ENCODE measurements at regions not wholly inside any gene's neighbourhood (a gene's known extent, or its start where the extent isn't known, plus 50 kb on each side); places are given as distances from the start of the nearest gene placed in this dataset.

DNA sequence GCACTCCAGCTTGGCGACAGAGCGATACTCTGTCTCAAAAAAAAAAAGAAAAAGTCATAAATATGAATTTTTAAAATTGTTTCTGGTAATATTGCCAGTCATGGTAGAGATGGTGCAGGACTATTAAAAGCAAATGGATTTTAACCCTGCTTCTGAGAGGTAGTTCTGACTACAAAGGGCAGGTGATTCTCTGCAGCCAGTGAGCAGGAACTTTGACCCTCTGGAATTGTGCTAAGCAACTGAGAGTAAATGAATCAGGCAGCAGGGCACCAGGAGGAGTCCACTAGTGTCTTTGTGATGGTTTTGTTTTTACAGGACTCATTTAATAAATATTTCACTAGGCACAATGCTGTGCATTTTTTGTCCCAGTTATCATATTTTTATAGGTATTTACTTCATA lies 781.2 kb downstream of the TLE4 start:
- TF ChIP-seq ZFP36 (IDR thresholded peaks at IDR 0.05; ENCODE audit: borderline replicate concordance, low read depth, low read length, partially characterized antibody) (no peak), EZH2 (conservative IDR thresholded peaks at IDR 0.05; ENCODE audit: low read depth, low read length) (no peak), ZNF260 (CRISPR knock-in tag; IDR thresholded peaks at IDR 0.05; ENCODE audit: borderline replicate concordance, low read depth) (no peak), POLR2A (IDR thresholded peaks at IDR 0.05; ENCODE audit: insufficient read depth in 1 of 2, low read depth in 2 of 2, low read length in 2 of 2) (no peak), YEATS4 (CRISPR knock-in tag; IDR thresholded peaks at IDR 0.05; ENCODE audit: borderline replicate concordance) (no peak)
- TF ChIP-seq, protein P1, sequence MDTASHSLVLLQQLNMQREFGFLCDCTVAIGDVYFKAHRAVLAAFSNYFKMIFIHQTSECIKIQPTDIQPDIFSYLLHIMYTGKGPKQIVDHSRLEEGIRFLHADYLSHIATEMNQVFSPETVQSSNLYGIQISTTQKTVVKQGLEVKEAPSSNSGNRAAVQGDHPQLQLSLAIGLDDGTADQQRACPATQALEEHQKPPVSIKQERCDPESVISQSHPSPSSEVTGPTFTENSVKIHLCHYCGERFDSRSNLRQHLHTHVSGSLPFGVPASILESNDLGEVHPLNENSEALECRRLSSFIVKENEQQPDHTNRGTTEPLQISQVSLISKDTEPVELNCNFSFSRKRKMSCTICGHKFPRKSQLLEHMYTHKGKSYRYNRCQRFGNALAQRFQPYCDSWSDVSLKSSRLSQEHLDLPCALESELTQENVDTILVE (CRISPR knock-in tag; IDR thresholded peaks at IDR 0.05): no peak
